Testis (tissue), 2 donors: ENCODE measurements at regions not wholly inside any gene's neighbourhood (a gene's known extent, or its start where the extent isn't known, plus 50 kb on each side); places are given as distances from the start of the nearest gene placed in this dataset.

ENCODE experiments used
- CTCF ChIP-seq, 3 experiments: fragments of 450-650 bp in 2 of 3; fragments of 200-600 bp in 1 of 3; sonication (generic) in 1 of 3; IDR thresholded peaks; one replicate each; pipeline ENCODE4 v1.5.1; 2016 to 2019; ENCODE audit warnings: antibody characterized with exemption in 3 of 3, mild to moderate bottlenecking in 2 of 3, moderate library complexity in 1 of 3
- POLR2A ChIP-seq: fragments of 450-650 bp; IDR thresholded peaks from one replicate; pipeline ENCODE4 v1.6.1; 2017; ENCODE audit warnings: antibody characterized with exemption, mild to moderate bottlenecking, moderate library complexity

- TF ChIP-seq CTCF (IDR thresholded peaks at IDR 0.05) (no peak), POLR2A (no peak)
Observed at GRCh38 chr9:99592834-99593574, 228.7 kb upstream of the NR4A3 start.
